OCI-LY3 (cell line): ENCODE measurements at regions not wholly inside any gene's neighbourhood (a gene's known extent, or its start where the extent isn't known, plus 50 kb on each side); places are given as distances from the start of the nearest gene placed in this dataset.

Experiments
- EZH2phosphoT487 ChIP-seq: fragments of 200-600 bp; shearing (Covaris generic); IDR thresholded peaks from 2 replicates; pipeline ENCODE4 v1.6.1; 2018; ENCODE audit warnings: antibody characterized with exemption, mixed run types, low read depth
- TF ChIP-seq, protein P1 (sequence below): fragments of 200-600, 300-600 bp; sonication (generic); IDR thresholded peaks from 2 replicates; pipeline ENCODE4 v1.5.1; 2014; ENCODE audit warnings: antibody characterized with exemption, low read length, low read depth

DNA sequence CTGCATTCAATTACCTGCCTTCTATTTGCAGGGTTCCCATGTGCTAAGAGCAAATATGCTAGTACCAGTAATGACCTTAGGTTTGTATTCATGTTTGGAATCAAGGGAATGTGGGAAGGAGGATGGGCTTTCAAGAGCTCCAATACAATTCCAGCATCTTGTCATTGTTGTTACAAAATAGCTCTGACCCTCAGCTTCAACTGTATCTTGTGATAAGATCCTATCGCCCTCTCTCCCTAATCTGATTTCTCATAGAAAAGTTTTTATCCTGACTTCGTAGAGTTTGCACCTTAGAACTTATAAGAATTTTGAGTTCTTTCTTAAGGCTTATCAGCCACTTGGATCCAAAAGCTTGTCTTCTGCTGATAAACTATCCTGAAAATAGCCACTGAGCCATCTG lies 749.5 kb upstream of the ACVR2A start:
- TF ChIP-seq, protein P1, sequence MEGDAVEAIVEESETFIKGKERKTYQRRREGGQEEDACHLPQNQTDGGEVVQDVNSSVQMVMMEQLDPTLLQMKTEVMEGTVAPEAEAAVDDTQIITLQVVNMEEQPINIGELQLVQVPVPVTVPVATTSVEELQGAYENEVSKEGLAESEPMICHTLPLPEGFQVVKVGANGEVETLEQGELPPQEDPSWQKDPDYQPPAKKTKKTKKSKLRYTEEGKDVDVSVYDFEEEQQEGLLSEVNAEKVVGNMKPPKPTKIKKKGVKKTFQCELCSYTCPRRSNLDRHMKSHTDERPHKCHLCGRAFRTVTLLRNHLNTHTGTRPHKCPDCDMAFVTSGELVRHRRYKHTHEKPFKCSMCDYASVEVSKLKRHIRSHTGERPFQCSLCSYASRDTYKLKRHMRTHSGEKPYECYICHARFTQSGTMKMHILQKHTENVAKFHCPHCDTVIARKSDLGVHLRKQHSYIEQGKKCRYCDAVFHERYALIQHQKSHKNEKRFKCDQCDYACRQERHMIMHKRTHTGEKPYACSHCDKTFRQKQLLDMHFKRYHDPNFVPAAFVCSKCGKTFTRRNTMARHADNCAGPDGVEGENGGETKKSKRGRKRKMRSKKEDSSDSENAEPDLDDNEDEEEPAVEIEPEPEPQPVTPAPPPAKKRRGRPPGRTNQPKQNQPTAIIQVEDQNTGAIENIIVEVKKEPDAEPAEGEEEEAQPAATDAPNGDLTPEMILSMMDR, result no peak
- TF ChIP-seq EZH2phosphoT487, result no peak
